NCI-H774 (cell line): ENCODE measurements at regions not wholly inside any gene's neighbourhood (a gene's known extent, or its start where the extent isn't known, plus 50 kb on each side); places are given as distances from the start of the nearest gene placed in this dataset.
"Not testable (repeated sequence)": the region's sequence is repeated elsewhere in the genome, so short reads cannot be mapped to it uniquely, and the experiment has no call there.

Experiments
- DNase-seq: peaks from one replicate; lab custom pipeline; 2025; lab: John Stamatoyannopoulos, UW

GRCh38 chr18:1296237-1296636, 391.6 kb downstream of the ADCYAP1 start:
- DNase-seq = no peak

GRCh38 chr18:1302861-1303260, 398.2 kb downstream of the ADCYAP1 start:
- DNase-seq = peak; percentile 19

GRCh38 chr18:1304392-1304992, 399.8 kb downstream of the ADCYAP1 start:
- no peak for DNase-seq

GRCh38 chr18:1306641-1307040, 402.0 kb downstream of the ADCYAP1 start:
- no peak for DNase-seq

GRCh38 chr18:1308686-1309085, 404.0 kb downstream of the ADCYAP1 start:
- DNase-seq = no peak

GRCh38 chr18:1311376-1311775, 406.7 kb downstream of the ADCYAP1 start:
- DNase-seq = no peak

GRCh38 chr18:1335345-1335744, 430.7 kb downstream of the ADCYAP1 start:
- not testable (repeated sequence) for DNase-seq

- no peak for DNase-seq
These were observed 446.3 kb downstream of the ADCYAP1 start for GRCh38 chr18:1350931-1351450.

- DNase-seq = no peak
These were observed 448.4 kb downstream of the ADCYAP1 start for GRCh38 chr18:1353025-1353424.

- DNase-seq = no peak
These were observed 453.1 kb downstream of the ADCYAP1 start for GRCh38 chr18:1357724-1358123.

GRCh38 chr18:1361936-1362335, 457.3 kb downstream of the ADCYAP1 start:
- DNase-seq = no peak

GRCh38 chr18:1370552-1370951, 465.9 kb downstream of the ADCYAP1 start:
- no peak for DNase-seq

GRCh38 chr18:1371724-1372123, 467.1 kb downstream of the ADCYAP1 start:
- no peak for DNase-seq

GRCh38 chr18:1383465-1383864, 478.8 kb downstream of the ADCYAP1 start:
- DNase-seq = no peak

GRCh38 chr18:1388468-1388867, 483.8 kb downstream of the ADCYAP1 start:
- not testable (repeated sequence) for DNase-seq

- no peak for DNase-seq
These were observed 487.4 kb downstream of the ADCYAP1 start for GRCh38 chr18:1392046-1392445.

- DNase-seq = peak; percentile 71
These were observed 488.4 kb downstream of the ADCYAP1 start for GRCh38 chr18:1392865-1393734.

- DNase-seq = no peak
These were observed 489.3 kb downstream of the ADCYAP1 start for GRCh38 chr18:1393929-1394328.

GRCh38 chr18:1394426-1394825, 489.8 kb downstream of the ADCYAP1 start:
- no peak for DNase-seq

- DNase-seq = no peak
These were observed 490.3 kb downstream of the ADCYAP1 start for GRCh38 chr18:1394966-1395365.

GRCh38 chr18:1408376-1408775, 503.7 kb downstream of the ADCYAP1 start:
- DNase-seq = no peak

- DNase-seq = no peak
These were observed 508.1 kb downstream of the ADCYAP1 start for GRCh38 chr18:1412655-1413322.

- no peak for DNase-seq
These were observed 508.6 kb downstream of the ADCYAP1 start for GRCh38 chr18:1413323-1413675.
